Osteocyte (in vitro differentiated cells): ENCODE measurements at regions not wholly inside any gene's neighbourhood (a gene's known extent, or its start where the extent isn't known, plus 50 kb on each side); places are given as distances from the start of the nearest gene placed in this dataset.

Source experiments
- DNase-seq: peaks from one replicate; pipeline ENCODE4 v3.0.0; 2021; ENCODE audit warnings: mixed read lengths; ENCODE audit not compliant: unreplicated experiment; ENCODE audit errors: extremely low spot score
- H3K27ac Mint-ChIP-seq: one replicate; pipeline ENCODE4 v1.8.0; 2021; ENCODE audit warnings: mild to moderate bottlenecking, mixed read lengths; ENCODE audit not compliant: unreplicated experiment
- H3K27me3 Mint-ChIP-seq: one replicate; pipeline ENCODE4 v1.8.0; 2021; ENCODE audit warnings: mixed read lengths; ENCODE audit not compliant: unreplicated experiment
- H3K36me3 Mint-ChIP-seq: one replicate; pipeline ENCODE4 v1.8.0; 2021; ENCODE audit warnings: mixed read lengths; ENCODE audit not compliant: unreplicated experiment
- H3K4me1 Mint-ChIP-seq: one replicate; pipeline ENCODE4 v1.8.0; 2021; ENCODE audit warnings: mixed read lengths; ENCODE audit not compliant: unreplicated experiment
- H3K4me3 Mint-ChIP-seq: one replicate; pipeline ENCODE4 v1.8.0; 2021; ENCODE audit warnings: mild to moderate bottlenecking, moderate library complexity, mixed read lengths; ENCODE audit not compliant: unreplicated experiment
- H3K9me3 Mint-ChIP-seq: one replicate; pipeline ENCODE4 v1.8.0; 2021; ENCODE audit warnings: mixed read lengths; ENCODE audit not compliant: unreplicated experiment
- TF ChIP-seq, protein P1 (sequence below): fragments of 200-600 bp; sonication (generic); IDR thresholded peaks from 2 replicates; pipeline ENCODE4 v1.5.0; 2021; ENCODE audit warnings: antibody characterized with exemption, mild to moderate bottlenecking, moderate library complexity

GRCh38 chr18:41789001-41789400 lies 166.0 kb upstream of the PIK3C3 start:
- TF ChIP-seq, protein P1, sequence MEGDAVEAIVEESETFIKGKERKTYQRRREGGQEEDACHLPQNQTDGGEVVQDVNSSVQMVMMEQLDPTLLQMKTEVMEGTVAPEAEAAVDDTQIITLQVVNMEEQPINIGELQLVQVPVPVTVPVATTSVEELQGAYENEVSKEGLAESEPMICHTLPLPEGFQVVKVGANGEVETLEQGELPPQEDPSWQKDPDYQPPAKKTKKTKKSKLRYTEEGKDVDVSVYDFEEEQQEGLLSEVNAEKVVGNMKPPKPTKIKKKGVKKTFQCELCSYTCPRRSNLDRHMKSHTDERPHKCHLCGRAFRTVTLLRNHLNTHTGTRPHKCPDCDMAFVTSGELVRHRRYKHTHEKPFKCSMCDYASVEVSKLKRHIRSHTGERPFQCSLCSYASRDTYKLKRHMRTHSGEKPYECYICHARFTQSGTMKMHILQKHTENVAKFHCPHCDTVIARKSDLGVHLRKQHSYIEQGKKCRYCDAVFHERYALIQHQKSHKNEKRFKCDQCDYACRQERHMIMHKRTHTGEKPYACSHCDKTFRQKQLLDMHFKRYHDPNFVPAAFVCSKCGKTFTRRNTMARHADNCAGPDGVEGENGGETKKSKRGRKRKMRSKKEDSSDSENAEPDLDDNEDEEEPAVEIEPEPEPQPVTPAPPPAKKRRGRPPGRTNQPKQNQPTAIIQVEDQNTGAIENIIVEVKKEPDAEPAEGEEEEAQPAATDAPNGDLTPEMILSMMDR, result no peak
- H3K27me3 Mint-ChIP-seq, result peaks cover 16% of the 10 kb centered on the region
- no peaks in the 10 kb centered on the region for H3K4me1 Mint-ChIP-seq
- DNase-seq, result no peak
- no peaks in the 10 kb centered on the region for H3K9me3 Mint-ChIP-seq
- no peak overlapping the region for H3K4me3 Mint-ChIP-seq
- H3K36me3 Mint-ChIP-seq, result no peaks in the 10 kb centered on the region
- no peak overlapping the region for H3K27ac Mint-ChIP-seq

DNA sequence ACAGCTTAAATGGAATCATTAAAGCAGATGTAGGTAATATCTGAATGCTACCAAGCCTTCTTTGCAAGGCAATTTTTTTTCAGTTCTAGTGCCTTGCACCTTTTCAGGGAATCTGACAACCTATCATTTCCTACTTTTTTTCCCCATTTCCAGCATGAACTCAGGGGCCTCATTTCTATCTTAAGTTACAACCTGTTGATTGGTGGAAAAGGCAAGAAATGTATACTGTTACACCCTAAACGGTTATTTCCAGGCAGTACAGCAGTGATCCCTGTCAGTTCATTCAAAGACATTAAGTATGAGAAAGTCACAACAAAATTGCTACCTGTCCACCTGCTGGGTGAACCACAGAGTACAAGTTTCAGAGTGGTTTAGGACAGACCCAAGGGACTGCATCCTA lies 171.2 kb upstream of the PIK3C3 start:
- TF ChIP-seq, protein P1, result no peak
- Mint-ChIP-seq H3K9me3 (no peaks in the 10 kb centered on the region), H3K4me1 (no peaks in the 10 kb centered on the region), H3K4me3 (no peak overlapping the region), H3K36me3 (no peaks in the 10 kb centered on the region), H3K27me3 (peaks cover 21% of the 10 kb centered on the region), H3K27ac (no peak overlapping the region)
- DNase-seq, result no peak

DNA sequence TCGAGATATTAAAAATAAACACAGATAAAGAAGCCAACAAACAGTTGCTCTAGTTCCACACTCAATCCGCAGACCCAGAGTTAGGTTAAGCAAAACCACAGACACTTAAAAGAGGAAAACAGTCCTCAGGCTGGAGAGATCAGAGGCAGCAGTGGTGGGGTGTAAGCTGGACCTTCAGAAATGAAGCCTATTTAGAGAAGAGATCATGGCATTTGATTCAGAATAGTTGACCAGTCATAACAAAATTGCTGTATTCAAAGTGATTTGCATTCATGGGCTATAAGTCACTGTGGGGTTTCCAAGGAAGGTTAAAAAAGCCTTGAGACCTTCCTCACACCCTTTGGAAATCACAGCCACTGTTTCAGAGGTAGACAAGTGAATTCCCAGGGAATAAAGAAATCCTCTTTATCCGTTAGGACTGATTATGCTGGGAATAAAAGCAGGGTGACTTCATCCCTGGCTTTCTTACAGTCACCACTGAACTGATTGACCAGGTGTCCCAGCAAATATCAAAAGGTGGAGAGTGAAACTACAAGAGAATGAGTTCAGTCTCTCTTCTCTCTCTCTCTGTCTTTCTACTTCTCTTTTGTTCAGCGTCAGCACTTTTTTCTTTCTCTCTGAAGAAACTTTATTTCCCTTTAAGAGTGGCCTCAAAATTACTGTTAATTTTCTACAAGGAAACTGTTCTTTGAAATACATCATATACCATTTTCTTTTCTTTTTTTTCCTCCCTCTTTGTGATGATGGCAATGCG lies 171.8 kb upstream of the PIK3C3 start:
- Mint-ChIP-seq H3K9me3 (no peaks in the 10 kb centered on the region), H3K4me3 (no peak overlapping the region), H3K27ac (no peak overlapping the region), H3K4me1 (no peaks in the 10 kb centered on the region), H3K36me3 (no peaks in the 10 kb centered on the region), H3K27me3 (peaks cover 21% of the 10 kb centered on the region)
- TF ChIP-seq, protein P1, result no peak
- DNase-seq, result no peak

DNA sequence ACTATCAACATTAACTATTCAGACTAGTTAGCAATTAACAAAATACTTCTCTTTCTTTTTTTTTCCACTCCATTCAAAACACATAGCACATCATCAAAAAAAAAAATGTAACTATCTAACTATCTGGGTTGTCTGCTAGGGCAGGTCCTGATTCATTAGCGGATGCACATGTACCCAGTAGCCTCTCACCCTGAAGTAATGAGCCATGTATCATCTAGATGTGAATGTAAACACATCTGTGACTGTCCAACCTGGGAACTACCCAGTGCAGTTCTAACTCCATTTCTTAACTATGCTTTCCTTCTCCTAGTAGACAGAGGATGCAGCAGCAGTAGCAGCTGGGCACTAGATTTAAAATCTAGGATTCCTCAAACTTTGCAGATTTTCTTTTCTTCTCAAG lies 183.1 kb upstream of the PIK3C3 start:
- no peak for DNase-seq
- Mint-ChIP-seq H3K27ac (no peak overlapping the region), H3K4me3 (no peak overlapping the region), H3K4me1 (no peaks in the 10 kb centered on the region), H3K27me3 (peaks cover 27% of the 10 kb centered on the region), H3K36me3 (no peaks in the 10 kb centered on the region), H3K9me3 (no peaks in the 10 kb centered on the region)
- TF ChIP-seq, protein P1, result no peak

DNA sequence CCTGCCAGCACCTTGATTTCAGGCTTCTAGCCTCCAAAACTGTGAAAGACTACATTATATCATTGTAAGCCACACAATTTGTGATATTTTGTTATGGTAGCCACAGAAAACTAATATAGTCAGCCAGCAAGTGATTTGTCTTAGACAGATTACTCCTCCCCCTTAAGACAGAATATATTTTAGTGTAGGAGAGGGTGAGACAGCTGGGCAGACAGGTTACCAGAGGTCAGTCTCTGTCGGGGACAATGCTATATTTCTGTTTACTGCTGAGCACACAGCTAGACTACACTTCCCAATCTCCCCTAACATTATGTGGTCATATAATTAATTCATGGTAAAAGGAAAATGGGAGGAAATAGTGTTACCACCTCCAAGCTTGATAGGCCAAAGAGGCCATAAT lies 185.8 kb upstream of the PIK3C3 start:
- H3K4me1 Mint-ChIP-seq, result no peaks in the 10 kb centered on the region
- TF ChIP-seq, protein P1, result no peak
- H3K36me3 Mint-ChIP-seq, result no peaks in the 10 kb centered on the region
- peaks cover 26% of the 10 kb centered on the region for H3K27me3 Mint-ChIP-seq
- no peaks in the 10 kb centered on the region for H3K9me3 Mint-ChIP-seq
- H3K4me3 Mint-ChIP-seq, result no peak overlapping the region
- DNase-seq, result no peak
- no peak overlapping the region for H3K27ac Mint-ChIP-seq
